ENCODE measurements at regions not wholly inside any gene's neighbourhood (a gene's known extent, or its start where the extent isn't known, plus 50 kb on each side); places are given as distances from the start of the nearest gene placed in this dataset.

GRCh38 chr11:128069665-128070064 lies 517.7 kb downstream of the ETS1 start:
- no peak for TF ChIP-seq TAF1 (IDR thresholded peaks at IDR 0.05; ENCODE audit: low read depth, low read length)
- TF ChIP-seq POLR2A (IDR thresholded peaks at IDR 0.05; ENCODE audit: low read depth, low read length): no peak
- TF ChIP-seq POLR2AphosphoS5 (IDR thresholded peaks at IDR 0.05; ENCODE audit: low read depth, low read length): no peak
- TF ChIP-seq SPI1 (IDR thresholded peaks at IDR 0.05; ENCODE audit: low read depth, low read length): no peak
- no peak for TF ChIP-seq POU2F2 (IDR thresholded peaks at IDR 0.05; ENCODE audit: low read depth, low read length)

Data from GM12891 (cell line).